NB4 (cell line): ENCODE measurements at regions not wholly inside any gene's neighbourhood (a gene's known extent, or its start where the extent isn't known, plus 50 kb on each side); places are given as distances from the start of the nearest gene placed in this dataset.

Experiments
- POLR2A ChIP-seq: IDR thresholded peaks from 2 replicates; pipeline ENCODE4 v1.6.1; 2011; ENCODE audit warnings: mild to moderate bottlenecking; ENCODE audit not compliant: insufficient read length; ENCODE audit errors: extremely low read depth
- TF ChIP-seq, protein P1 (sequence below): IDR thresholded peaks from one replicate; pipeline ENCODE4 v1.5.1; 2012; ENCODE audit warnings: low read depth, low read length
- TF ChIP-seq, protein P2 (sequence below): IDR thresholded peaks from 2 replicates; pipeline ENCODE4 v1.6.1; 2011; ENCODE audit warnings: low read depth, low read length

DNA sequence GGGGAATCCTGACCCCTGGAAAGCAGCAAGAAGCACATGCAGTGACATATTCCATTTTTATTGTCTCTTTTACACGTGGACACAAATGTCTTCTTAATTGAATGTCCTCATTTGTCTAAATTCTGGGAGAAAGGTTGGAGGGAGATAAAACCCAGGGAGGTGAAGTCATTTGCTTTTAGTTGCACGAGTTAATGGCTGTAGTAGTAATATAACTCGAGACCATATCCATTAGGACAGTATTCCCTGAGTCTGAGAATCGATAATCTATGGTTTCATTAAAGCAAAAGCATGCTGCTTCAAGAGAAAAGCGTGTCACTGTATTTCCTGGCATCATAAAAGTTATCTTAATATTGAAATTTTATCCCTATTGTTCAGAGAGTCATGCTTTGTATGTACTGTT is 216.0 kb upstream of the PELI2 start:
- TF ChIP-seq, protein P1, sequence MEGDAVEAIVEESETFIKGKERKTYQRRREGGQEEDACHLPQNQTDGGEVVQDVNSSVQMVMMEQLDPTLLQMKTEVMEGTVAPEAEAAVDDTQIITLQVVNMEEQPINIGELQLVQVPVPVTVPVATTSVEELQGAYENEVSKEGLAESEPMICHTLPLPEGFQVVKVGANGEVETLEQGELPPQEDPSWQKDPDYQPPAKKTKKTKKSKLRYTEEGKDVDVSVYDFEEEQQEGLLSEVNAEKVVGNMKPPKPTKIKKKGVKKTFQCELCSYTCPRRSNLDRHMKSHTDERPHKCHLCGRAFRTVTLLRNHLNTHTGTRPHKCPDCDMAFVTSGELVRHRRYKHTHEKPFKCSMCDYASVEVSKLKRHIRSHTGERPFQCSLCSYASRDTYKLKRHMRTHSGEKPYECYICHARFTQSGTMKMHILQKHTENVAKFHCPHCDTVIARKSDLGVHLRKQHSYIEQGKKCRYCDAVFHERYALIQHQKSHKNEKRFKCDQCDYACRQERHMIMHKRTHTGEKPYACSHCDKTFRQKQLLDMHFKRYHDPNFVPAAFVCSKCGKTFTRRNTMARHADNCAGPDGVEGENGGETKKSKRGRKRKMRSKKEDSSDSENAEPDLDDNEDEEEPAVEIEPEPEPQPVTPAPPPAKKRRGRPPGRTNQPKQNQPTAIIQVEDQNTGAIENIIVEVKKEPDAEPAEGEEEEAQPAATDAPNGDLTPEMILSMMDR = no peak
- TF ChIP-seq POLR2A = no peak
- TF ChIP-seq, protein P2, sequence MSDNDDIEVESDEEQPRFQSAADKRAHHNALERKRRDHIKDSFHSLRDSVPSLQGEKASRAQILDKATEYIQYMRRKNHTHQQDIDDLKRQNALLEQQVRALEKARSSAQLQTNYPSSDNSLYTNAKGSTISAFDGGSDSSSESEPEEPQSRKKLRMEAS = no peak
